Thymus (tissue), 11 donors: ENCODE measurements at regions not wholly inside any gene's neighbourhood (a gene's known extent, or its start where the extent isn't known, plus 50 kb on each side); places are given as distances from the start of the nearest gene placed in this dataset.

Experiments used
- DNase-seq, 9 donors: peaks; one replicate each; pipeline ENCODE4 v3.0.0-alpha.2; 2013; ENCODE audit warnings: low spot score in 9 of 9, low read depth in 6 of 9, missing footprints in 1 of 9
- H3K27ac ChIP-seq, 2 donors: one replicate each; pipeline ENCODE4 v1.5.1; 2013; ENCODE audit warnings: control low read depth in 1 of 2, low read depth in 1 of 2, low read length in 1 of 2, mild to moderate bottlenecking in 1 of 2, moderate library complexity in 1 of 2
- H3K27me3 ChIP-seq, 2 donors: one replicate each; pipeline ENCODE4 v1.5.1; 2013; ENCODE audit warnings: low read length in 1 of 2; ENCODE audit not compliant: control insufficient read depth in 2 of 2, insufficient read depth in 1 of 2
- H3K36me3 ChIP-seq, 2 donors: one replicate each; pipeline ENCODE4 v1.5.1; 2013; ENCODE audit warnings: low read length in 1 of 2, mild to moderate bottlenecking in 1 of 2, moderate library complexity in 1 of 2; ENCODE audit not compliant: control insufficient read depth in 2 of 2, insufficient read depth in 2 of 2
- H3K4me1 ChIP-seq, 2 donors: one replicate each; pipeline ENCODE4 v1.5.1; 2013; ENCODE audit warnings: low read length in 2 of 2; ENCODE audit not compliant: control insufficient read depth in 2 of 2, insufficient read depth in 2 of 2
- H3K4me3 ChIP-seq, 2 donors: one replicate each; pipeline ENCODE4 v1.5.1; 2013; ENCODE audit warnings: low read length in 2 of 2, control low read depth in 1 of 2, mild to moderate bottlenecking in 1 of 2
- H3K9me3 ChIP-seq, 2 donors: one replicate each; pipeline ENCODE4 v1.5.1; 2013; ENCODE audit warnings: low read length in 1 of 2, mild to moderate bottlenecking in 1 of 2; ENCODE audit not compliant: control insufficient read depth in 2 of 2, insufficient read depth in 1 of 2
- WGBS: extraction: QIAGEN DNeasy Blood & Tissue Kit; methylation state at CpG from one replicate; pipeline ENCODE4 v1.1.7; 2013; 5-methylcytosine and 5-hydroxymethylcytosine counted together
- donor health status: healthy.

GRCh38 chr10:130773941-130774340 lies 537.6 kb downstream of the TCERG1L start:
- H3K27ac ChIP-seq = no peak overlapping the region
- H3K4me3 ChIP-seq = no peak overlapping the region
- peaks cover 0 to 5% of the 10 kb centered on the region in 2 donors for H3K9me3 ChIP-seq
- H3K36me3 ChIP-seq = no peaks in the 10 kb centered on the region
- H3K27me3 ChIP-seq = peaks cover 0 to 3% of the 10 kb centered on the region in 2 donors
- 62% methylated on average over 8 of the region's 8 CpGs for WGBS
- no peak for DNase-seq
- no peaks in the 10 kb centered on the region for H3K4me1 ChIP-seq

DNA sequence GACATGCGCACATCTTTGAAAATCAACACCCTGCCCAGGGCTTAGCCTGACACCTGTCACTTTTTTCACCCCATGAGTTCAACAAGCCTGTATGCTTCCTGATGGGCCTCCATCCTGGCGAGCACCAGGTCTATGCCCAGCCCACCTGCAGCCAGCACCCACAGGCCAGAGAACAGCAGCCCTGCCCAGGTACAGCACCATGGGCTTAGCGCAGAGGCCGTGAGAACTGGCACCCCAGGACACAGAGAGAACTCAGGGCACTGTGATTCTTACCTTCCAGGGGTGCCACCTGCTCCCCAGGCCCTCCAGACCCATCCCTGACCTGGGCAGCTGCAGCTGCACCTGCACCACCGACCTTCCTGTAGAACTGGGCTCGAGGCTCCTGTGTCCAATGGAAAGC lies 536.6 kb downstream of the TCERG1L start:
- H3K4me1 ChIP-seq = no peaks in the 10 kb centered on the region
- H3K27me3 ChIP-seq = peaks cover 0 to 3% of the 10 kb centered on the region in 2 donors
- whole genome bisulfite sequencing = 91% methylated on average over 6 of the region's 6 CpGs
- H3K9me3 ChIP-seq = no peaks in the 10 kb centered on the region
- no peak for DNase-seq
- no peak overlapping the region for H3K27ac ChIP-seq
- H3K4me3 ChIP-seq = no peak overlapping the region
- H3K36me3 ChIP-seq = no peaks in the 10 kb centered on the region

DNA sequence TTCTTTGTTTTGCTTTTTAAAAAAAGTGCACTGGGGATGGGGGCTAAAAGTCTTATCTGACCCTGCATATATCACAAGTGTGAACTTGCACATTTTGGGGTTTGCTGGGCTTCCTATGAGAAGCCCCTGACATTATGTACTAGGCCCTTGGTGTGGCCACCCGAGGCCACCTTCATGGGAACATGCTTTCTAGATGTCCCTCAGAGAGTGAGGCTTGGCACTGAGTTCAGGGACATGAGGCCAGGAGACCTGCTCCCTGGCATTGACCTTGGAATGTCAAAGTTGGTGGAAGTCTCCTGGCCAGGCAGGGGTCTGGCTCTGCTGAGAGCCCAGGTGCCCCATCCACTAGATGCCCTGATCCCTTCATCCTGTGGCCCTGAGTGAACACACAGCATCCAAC lies 536.2 kb downstream of the TCERG1L start:
- Histone ChIP-seq H3K4me3 (no peak overlapping the region), H3K27ac (no peak overlapping the region), H3K9me3 (no peaks in the 10 kb centered on the region), H3K27me3 (peaks cover 0 to 3% of the 10 kb centered on the region in 2 donors), H3K4me1 (no peaks in the 10 kb centered on the region), H3K36me3 (no peaks in the 10 kb centered on the region)
- WGBS = 87% methylated on average over 1 of the region's 1 CpG
- DNase-seq = no peak

- no peak for DNase-seq
- Histone ChIP-seq H3K27ac (no peak overlapping the region), H3K36me3 (no peaks in the 10 kb centered on the region), H3K9me3 (no peaks in the 10 kb centered on the region), H3K4me1 (no peaks in the 10 kb centered on the region), H3K27me3 (peaks cover 0 to 3% of the 10 kb centered on the region in 2 donors), H3K4me3 (no peak overlapping the region)
- WGBS = 92% methylated on average over 10 of the region's 10 CpGs
Measured at GRCh38 chr10:130776724-130777123, 534.8 kb downstream of the TCERG1L start.

GRCh38 chr10:130777507-130778165 lies 533.9 kb downstream of the TCERG1L start:
- H3K4me3 ChIP-seq = no peak overlapping the region
- no peak overlapping the region for H3K27ac ChIP-seq
- peaks cover 0 to 3% of the 10 kb centered on the region in 2 donors for H3K27me3 ChIP-seq
- H3K4me1 ChIP-seq = no peaks in the 10 kb centered on the region
- no peak for DNase-seq
- 94% methylated on average over 15 of the region's 15 CpGs for WGBS
- no peaks in the 10 kb centered on the region for H3K36me3 ChIP-seq
- H3K9me3 ChIP-seq = no peaks in the 10 kb centered on the region

DNA sequence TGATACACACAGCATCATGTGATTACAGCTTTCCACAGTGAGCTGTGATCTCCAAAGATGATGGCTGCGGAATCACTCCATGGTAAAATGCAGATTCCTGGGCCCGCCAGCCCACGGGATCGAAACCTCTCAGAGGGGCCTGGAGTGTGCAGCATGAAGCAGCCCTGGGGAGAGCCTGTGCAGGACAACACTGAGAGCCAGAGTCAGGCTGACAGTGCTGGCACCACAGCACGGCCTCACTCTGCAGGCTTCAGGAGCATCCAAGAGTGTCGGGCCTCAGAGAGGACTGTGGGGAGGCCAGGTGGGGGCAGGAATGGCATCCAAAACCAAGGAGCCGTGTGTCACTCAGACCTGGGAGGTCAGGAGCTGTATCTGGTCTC lies 533.4 kb downstream of the TCERG1L start:
- DNase-seq = no peak
- H3K27ac ChIP-seq = no peak overlapping the region
- 92% methylated on average over 7 of the region's 7 CpGs for WGBS

GRCh38 chr10:130780763-130781162 lies 530.8 kb downstream of the TCERG1L start:
- Histone ChIP-seq H3K4me1 (no peaks in the 10 kb centered on the region), H3K36me3 (no peaks in the 10 kb centered on the region), H3K27me3 (no peaks in the 10 kb centered on the region), H3K27ac (no peak overlapping the region), H3K9me3 (no peaks in the 10 kb centered on the region), H3K4me3 (no peak overlapping the region)
- WGBS = 77% methylated on average over 9 of the region's 9 CpGs
- DNase-seq = no peak

More for the DNA sequence above, 533.4 kb downstream of the TCERG1L start:
- no peaks in the 10 kb centered on the region for H3K36me3 ChIP-seq
- no peaks in the 10 kb centered on the region for H3K9me3 ChIP-seq
- H3K4me1 ChIP-seq = no peaks in the 10 kb centered on the region
- H3K27me3 ChIP-seq = peaks cover 0 to 3% of the 10 kb centered on the region in 2 donors
- no peak overlapping the region for H3K4me3 ChIP-seq

GRCh38 chr10:130781206-130781605 lies 530.3 kb downstream of the TCERG1L start:
- no peak overlapping the region for H3K27ac ChIP-seq
- no peaks in the 10 kb centered on the region for H3K9me3 ChIP-seq
- H3K4me3 ChIP-seq = no peak overlapping the region
- no peak for DNase-seq
- no peaks in the 10 kb centered on the region for H3K4me1 ChIP-seq
- no peaks in the 10 kb centered on the region for H3K36me3 ChIP-seq
- 93% methylated on average over 8 of the region's 8 CpGs for WGBS
- H3K27me3 ChIP-seq = no peaks in the 10 kb centered on the region

GRCh38 chr10:130781623-130782022 lies 529.9 kb downstream of the TCERG1L start:
- Histone ChIP-seq H3K36me3 (no peaks in the 10 kb centered on the region), H3K27ac (no peak overlapping the region), H3K9me3 (no peaks in the 10 kb centered on the region), H3K4me1 (no peaks in the 10 kb centered on the region), H3K27me3 (no peaks in the 10 kb centered on the region), H3K4me3 (no peak overlapping the region)
- 91% methylated on average over 7 of the region's 7 CpGs for WGBS
- no peak for DNase-seq
